ENCODE measurements at regions not wholly inside any gene's neighbourhood (a gene's known extent, or its start where the extent isn't known, plus 50 kb on each side); places are given as distances from the start of the nearest gene placed in this dataset.

DNA sequence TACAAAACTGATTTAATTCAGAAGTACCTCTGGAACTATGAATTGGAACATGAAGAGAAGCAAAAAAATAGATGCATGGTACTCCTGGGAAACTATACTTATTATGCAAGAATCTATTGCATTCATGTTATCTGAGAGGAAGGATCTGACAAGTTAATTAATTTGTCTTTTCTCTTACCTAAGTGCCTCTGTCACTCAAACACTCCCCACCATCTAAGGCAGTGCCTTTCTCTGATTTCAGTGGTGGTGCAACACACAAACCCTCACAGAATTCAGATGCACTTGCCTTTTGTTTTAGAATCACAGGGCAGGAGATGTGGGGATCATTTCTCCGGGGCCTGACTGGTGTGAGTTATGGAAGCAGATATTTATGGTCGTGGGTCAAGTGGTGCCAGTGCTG, 52.5 kb upstream of the C9orf72 start:
- Histone ChIP-seq H2AFZ (ENCODE audit: low read length) (no peak overlapping the region), H3K36me3 (ENCODE audit: insufficient read depth, low read length) (no peaks in the 10 kb centered on the region), H3K9me3 (ENCODE audit: insufficient read depth, low read depth, low read length) (no peaks in the 10 kb centered on the region), H3K9ac (ENCODE audit: low read depth, low read length, poor library complexity, severe bottlenecking) (no peak overlapping the region), H3K4me3 (ENCODE audit: low read length, poor library complexity, severe bottlenecking) (no peak overlapping the region), H3K79me2 (ENCODE audit: insufficient read depth, low read length) (no peaks in the 10 kb centered on the region), H3K4me1 (ENCODE audit: insufficient read depth, low read length, poor library complexity, severe bottlenecking) (peaks cover 2% of the 10 kb centered on the region), H3F3A (ENCODE audit: low read depth) (no peaks in the 10 kb centered on the region), H4K20me1 (ENCODE audit: insufficient read depth, low read length, poor library complexity, severe bottlenecking) (no peaks in the 10 kb centered on the region), H3K9me2 (replicated peaks; ENCODE audit: low read depth, low read length) (no peaks in the 10 kb centered on the region), H3K27me3 (ENCODE audit: insufficient read depth, low read length, poor library complexity, severe bottlenecking) (no peaks in the 10 kb centered on the region), H3K4me2 (ENCODE audit: low read depth, low read length, poor library complexity, severe bottlenecking) (no peak overlapping the region)
- TF ChIP-seq, protein P1, sequence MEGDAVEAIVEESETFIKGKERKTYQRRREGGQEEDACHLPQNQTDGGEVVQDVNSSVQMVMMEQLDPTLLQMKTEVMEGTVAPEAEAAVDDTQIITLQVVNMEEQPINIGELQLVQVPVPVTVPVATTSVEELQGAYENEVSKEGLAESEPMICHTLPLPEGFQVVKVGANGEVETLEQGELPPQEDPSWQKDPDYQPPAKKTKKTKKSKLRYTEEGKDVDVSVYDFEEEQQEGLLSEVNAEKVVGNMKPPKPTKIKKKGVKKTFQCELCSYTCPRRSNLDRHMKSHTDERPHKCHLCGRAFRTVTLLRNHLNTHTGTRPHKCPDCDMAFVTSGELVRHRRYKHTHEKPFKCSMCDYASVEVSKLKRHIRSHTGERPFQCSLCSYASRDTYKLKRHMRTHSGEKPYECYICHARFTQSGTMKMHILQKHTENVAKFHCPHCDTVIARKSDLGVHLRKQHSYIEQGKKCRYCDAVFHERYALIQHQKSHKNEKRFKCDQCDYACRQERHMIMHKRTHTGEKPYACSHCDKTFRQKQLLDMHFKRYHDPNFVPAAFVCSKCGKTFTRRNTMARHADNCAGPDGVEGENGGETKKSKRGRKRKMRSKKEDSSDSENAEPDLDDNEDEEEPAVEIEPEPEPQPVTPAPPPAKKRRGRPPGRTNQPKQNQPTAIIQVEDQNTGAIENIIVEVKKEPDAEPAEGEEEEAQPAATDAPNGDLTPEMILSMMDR (conservative IDR thresholded peaks at IDR 0.05; ENCODE audit: low read length) = no peak
- TF ChIP-seq EZH2phosphoT487 (IDR thresholded peaks at IDR 0.05; ENCODE audit: borderline replicate concordance) = no peak

DNA sequence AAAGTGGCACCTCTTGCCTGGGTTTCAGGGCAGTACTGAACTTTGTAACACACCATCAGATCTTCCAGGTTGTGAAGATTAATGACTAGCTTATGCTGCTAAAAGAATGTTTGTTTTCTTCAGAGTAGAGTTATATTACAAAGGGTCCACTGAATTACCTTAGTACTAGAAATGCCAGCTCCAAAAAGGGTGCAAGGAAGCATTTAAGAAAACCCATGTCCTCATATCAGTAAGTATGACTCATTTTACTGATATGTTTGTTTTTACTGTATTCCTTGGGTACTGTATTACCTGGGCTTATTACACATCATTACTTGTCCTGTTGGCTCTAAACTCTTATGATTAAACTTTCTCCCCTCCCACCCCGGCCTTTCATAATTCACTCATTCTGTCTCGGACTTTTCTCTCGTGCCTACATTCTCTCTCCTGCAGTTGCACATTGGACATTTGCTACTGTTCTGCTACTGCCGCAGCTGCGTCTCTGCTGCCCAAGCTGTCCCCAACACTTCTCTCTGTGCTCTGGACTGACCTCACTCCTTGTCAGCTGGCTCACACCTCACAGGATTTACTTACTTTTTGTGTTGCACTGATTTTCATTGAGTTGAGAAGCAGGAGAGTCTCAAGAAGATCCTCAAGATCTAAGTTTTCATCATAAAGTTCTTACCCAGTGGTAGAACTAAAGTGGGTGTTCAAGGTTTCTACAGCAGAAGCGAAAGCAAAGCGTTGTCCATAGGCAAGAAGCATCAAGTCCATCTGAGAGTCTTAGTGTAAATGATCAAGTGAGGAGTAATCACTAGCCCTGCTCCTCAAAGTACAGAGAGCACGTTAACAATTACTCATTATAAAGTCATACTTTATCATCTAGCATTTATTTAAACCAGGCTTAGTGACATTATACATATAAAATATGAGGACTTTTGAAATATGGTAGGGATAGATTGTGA, 53.2 kb upstream of the C9orf72 start:
- no peak overlapping the region for H3K4me2 ChIP-seq (ENCODE audit: low read depth, low read length, poor library complexity, severe bottlenecking)
- H3K4me3 ChIP-seq (ENCODE audit: low read length, poor library complexity, severe bottlenecking) = no peak overlapping the region
- no peak for TF ChIP-seq EZH2phosphoT487 (IDR thresholded peaks at IDR 0.05; ENCODE audit: borderline replicate concordance)
- TF ChIP-seq, protein P1 (conservative IDR thresholded peaks at IDR 0.05; ENCODE audit: low read length) = no peak
- no peak overlapping the region for H3K9ac ChIP-seq (ENCODE audit: low read depth, low read length, poor library complexity, severe bottlenecking)
- no peaks in the 10 kb centered on the region for H3F3A ChIP-seq (ENCODE audit: low read depth)
- H3K9me2 ChIP-seq (replicated peaks; ENCODE audit: low read depth, low read length) = no peaks in the 10 kb centered on the region
- no peaks in the 10 kb centered on the region for H3K79me2 ChIP-seq (ENCODE audit: insufficient read depth, low read length)
- peaks cover 2% of the 10 kb centered on the region for H3K4me1 ChIP-seq (ENCODE audit: insufficient read depth, low read length, poor library complexity, severe bottlenecking)
- no peaks in the 10 kb centered on the region for H3K9me3 ChIP-seq (ENCODE audit: insufficient read depth, low read depth, low read length)
- no peaks in the 10 kb centered on the region for H4K20me1 ChIP-seq (ENCODE audit: insufficient read depth, low read length, poor library complexity, severe bottlenecking)
- H2AFZ ChIP-seq (ENCODE audit: low read length) = no peak overlapping the region
- no peaks in the 10 kb centered on the region for H3K36me3 ChIP-seq (ENCODE audit: insufficient read depth, low read length)
- H3K27me3 ChIP-seq (ENCODE audit: insufficient read depth, low read length, poor library complexity, severe bottlenecking) = no peaks in the 10 kb centered on the region

- H3K9me2 ChIP-seq (replicated peaks; ENCODE audit: low read depth, low read length) = no peaks in the 10 kb centered on the region
- H3K9ac ChIP-seq (ENCODE audit: low read depth, low read length, poor library complexity, severe bottlenecking) = no peak overlapping the region
- no peaks in the 10 kb centered on the region for H4K20me1 ChIP-seq (ENCODE audit: insufficient read depth, low read length, poor library complexity, severe bottlenecking)
- peaks cover 2% of the 10 kb centered on the region for H3K4me1 ChIP-seq (ENCODE audit: insufficient read depth, low read length, poor library complexity, severe bottlenecking)
- no peaks in the 10 kb centered on the region for H3K9me3 ChIP-seq (ENCODE audit: insufficient read depth, low read depth, low read length)
- H3K4me2 ChIP-seq (ENCODE audit: low read depth, low read length, poor library complexity, severe bottlenecking) = no peak overlapping the region
- H3K36me3 ChIP-seq (ENCODE audit: insufficient read depth, low read length) = no peaks in the 10 kb centered on the region
- no peaks in the 10 kb centered on the region for H3F3A ChIP-seq (ENCODE audit: low read depth)
- H3K79me2 ChIP-seq (ENCODE audit: insufficient read depth, low read length) = no peaks in the 10 kb centered on the region
- H3K27me3 ChIP-seq (ENCODE audit: insufficient read depth, low read length, poor library complexity, severe bottlenecking) = no peaks in the 10 kb centered on the region
- TF ChIP-seq, protein P1 (conservative IDR thresholded peaks at IDR 0.05; ENCODE audit: low read length) = no peak
- no peak for TF ChIP-seq EZH2phosphoT487 (IDR thresholded peaks at IDR 0.05; ENCODE audit: borderline replicate concordance)
- no peak overlapping the region for H3K4me3 ChIP-seq (ENCODE audit: low read length, poor library complexity, severe bottlenecking)
- no peak overlapping the region for H2AFZ ChIP-seq (ENCODE audit: low read length)
Observed at GRCh38 chr9:27627188-27627564, 53.9 kb upstream of the C9orf72 start.

Measured in Loucy (cell line).